Hindlimb muscle (tissue), 1 donor: ENCODE measurements at regions not wholly inside any gene's neighbourhood (a gene's known extent, or its start where the extent isn't known, plus 50 kb on each side); places are given as distances from the start of the nearest gene placed in this dataset.
"Not testable (repeated sequence)": the region's sequence is repeated elsewhere in the genome, so short reads cannot be mapped to it uniquely, and the experiment has no call there.

Experiments
- DNase-seq: peaks from one replicate; pipeline ENCODE4 v3.0.0-alpha.2; 2013

- DNase-seq, result no peak
These were observed 74.0 kb downstream of the MAB21L3 start for GRCh38 chr1:116185161-116185701.

GRCh38 chr1:116189481-116189880, 78.3 kb downstream of the MAB21L3 start:
- no peak for DNase-seq

GRCh38 chr1:116191294-116191693, 80.1 kb downstream of the MAB21L3 start:
- DNase-seq, result no peak

- no peak for DNase-seq
These were observed 82.6 kb downstream of the MAB21L3 start for GRCh38 chr1:116193768-116194167.

- DNase-seq, result no peak
These were observed 83.4 kb downstream of the MAB21L3 start for GRCh38 chr1:116194568-116194967.

- DNase-seq, result no peak
These were observed 84.1 kb downstream of the MAB21L3 start for GRCh38 chr1:116195077-116195868.

- DNase-seq, result not testable (repeated sequence)
These were observed 89.1 kb downstream of the MAB21L3 start for GRCh38 chr1:116200343-116200742.

GRCh38 chr1:116201911-116202310, 90.7 kb downstream of the MAB21L3 start:
- DNase-seq, result no peak

- no peak for DNase-seq
These were observed 92.1 kb downstream of the MAB21L3 start for GRCh38 chr1:116203181-116203723.

- no peak for DNase-seq
These were observed 92.7 kb downstream of the MAB21L3 start for GRCh38 chr1:116203920-116204319.

- DNase-seq, result no peak
These were observed 94.9 kb downstream of the MAB21L3 start for GRCh38 chr1:116205941-116206679.

GRCh38 chr1:116207126-116207735, 96.0 kb downstream of the MAB21L3 start:
- no peak for DNase-seq

GRCh38 chr1:116208136-116208535, 96.9 kb downstream of the MAB21L3 start:
- no peak for DNase-seq

GRCh38 chr1:116211294-116211693, 100.1 kb downstream of the MAB21L3 start:
- DNase-seq, result no peak

GRCh38 chr1:116218922-116219321, 107.7 kb downstream of the MAB21L3 start:
- DNase-seq, result no peak

- DNase-seq, result no peak
These were observed 108.6 kb downstream of the MAB21L3 start for GRCh38 chr1:116219651-116220434.

GRCh38 chr1:116224111-116224510, 112.9 kb downstream of the MAB21L3 start:
- no peak for DNase-seq

- DNase-seq, result no peak
These were observed 113.4 kb downstream of the MAB21L3 start for GRCh38 chr1:116224561-116224960.

GRCh38 chr1:116226017-116226416, 114.8 kb downstream of the MAB21L3 start:
- DNase-seq, result no peak

- DNase-seq, result no peak
These were observed 117.3 kb downstream of the MAB21L3 start for GRCh38 chr1:116228511-116228910.

GRCh38 chr1:116230712-116231111, 119.5 kb downstream of the MAB21L3 start:
- DNase-seq, result no peak

- DNase-seq, result no peak
These were observed 120.6 kb downstream of the MAB21L3 start for GRCh38 chr1:116231752-116232151.
